PFSK-1 (cell line): ENCODE measurements at regions not wholly inside any gene's neighbourhood (a gene's known extent, or its start where the extent isn't known, plus 50 kb on each side); places are given as distances from the start of the nearest gene placed in this dataset.

Experiments used
- FOXP2 ChIP-seq: optimal IDR thresholded peaks from 2 replicates; pipeline ENCODE3; 2011; ENCODE audit warnings: borderline replicate concordance, control low read depth, inconsistent platforms; ENCODE audit not compliant: insufficient read depth; ENCODE audit errors: extremely low read length, extremely low read depth
- POLR2AphosphoS5 ChIP-seq: IDR thresholded peaks from 2 replicates; pipeline ENCODE4 v1.6.1; 2012; ENCODE audit warnings: low read depth, mild to moderate bottlenecking, control low read depth, low read length, moderate library complexity
- REST ChIP-seq, 2 experiments: IDR thresholded peaks; 2 replicates each; pipeline versions ENCODE4 v1.6.1 to v1.8.0; 2011 to 2012; ENCODE audit warnings: low read depth in 2 of 2, low read length in 2 of 2, control low read depth in 1 of 2, inconsistent platforms in 1 of 2, mild to moderate bottlenecking in 1 of 2, moderate library complexity in 1 of 2; ENCODE audit not compliant: insufficient read depth in 1 of 2
- SIN3A ChIP-seq: IDR thresholded peaks from 2 replicates; pipeline ENCODE4 v1.6.1; 2012; ENCODE audit warnings: mild to moderate bottlenecking, low read length, moderate library complexity, borderline replicate concordance; ENCODE audit not compliant: insufficient read depth
- TAF1 ChIP-seq: IDR thresholded peaks from 2 replicates; pipeline ENCODE4 v1.6.1; 2012; ENCODE audit warnings: low read length, control low read depth, borderline replicate concordance; ENCODE audit not compliant: insufficient read depth

DNA sequence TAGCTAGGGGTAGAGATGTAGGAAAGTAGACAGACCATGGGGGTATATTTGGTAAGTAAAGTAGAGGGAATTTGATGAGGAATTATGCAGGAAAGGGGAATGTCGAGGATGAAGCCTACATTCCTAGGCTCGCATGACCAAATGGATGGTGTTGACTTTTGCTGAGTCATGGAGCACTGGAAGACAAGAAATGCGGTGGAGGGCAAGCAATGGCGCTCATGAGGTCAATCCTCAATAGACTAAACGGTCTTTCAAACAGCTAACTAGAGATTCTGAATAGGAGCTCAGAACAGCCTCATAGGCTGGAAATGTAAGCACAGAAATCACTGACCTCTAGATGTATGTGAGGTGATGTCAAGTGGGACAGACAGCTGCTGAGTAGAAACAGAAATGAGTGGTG lies 50.7 kb upstream of the FST start:
- TF ChIP-seq SIN3A: no peak
- TF ChIP-seq POLR2AphosphoS5: no peak
- TF ChIP-seq TAF1: no peak
- no peak for TF ChIP-seq REST (IDR thresholded peaks at IDR 0.05; ENCODE audit: insufficient read depth in 1 of 2, low read depth in 2 of 2, low read length in 2 of 2)
- TF ChIP-seq FOXP2: no peak

- TF ChIP-seq SIN3A (no peak), TAF1 (no peak), FOXP2 (no peak), POLR2AphosphoS5 (no peak), REST (IDR thresholded peaks at IDR 0.05; ENCODE audit: insufficient read depth in 1 of 2, low read depth in 2 of 2, low read length in 2 of 2) (no peak)
Observed at GRCh38 chr5:53430618-53431252, 49.7 kb upstream of the FST start.
